Femur (tissue), 1 donor: ENCODE measurements at regions not wholly inside any gene's neighbourhood (a gene's known extent, or its start where the extent isn't known, plus 50 kb on each side); places are given as distances from the start of the nearest gene placed in this dataset.
"Not testable (repeated sequence)": the region's sequence is repeated elsewhere in the genome, so short reads cannot be mapped to it uniquely, and the experiment has no call there.

Experiments used
- DNase-seq: peaks from one replicate; pipeline ENCODE4 v3.0.0-alpha.2; 2017

DNA sequence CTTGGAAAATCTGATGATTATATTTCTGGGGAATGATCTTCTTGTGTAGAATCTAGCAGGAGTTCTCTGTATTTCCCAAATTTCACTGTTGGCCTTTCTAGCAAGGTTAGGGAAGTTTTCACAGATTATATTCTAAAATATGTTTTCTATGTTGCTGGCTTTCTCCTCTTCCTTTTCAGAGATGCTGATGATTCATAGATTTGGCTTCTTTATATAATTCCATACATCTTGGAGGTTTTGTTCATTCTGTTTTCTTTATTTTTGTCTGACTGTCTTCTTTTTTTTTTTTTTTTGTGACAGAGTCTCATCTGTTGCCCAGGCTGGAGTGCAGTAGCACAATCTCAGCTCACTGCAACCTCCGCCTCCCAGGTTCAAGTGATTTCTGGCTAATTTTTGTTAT lies 957.9 kb upstream of the SLIT2 start:
- DNase-seq, result no peak

DNA sequence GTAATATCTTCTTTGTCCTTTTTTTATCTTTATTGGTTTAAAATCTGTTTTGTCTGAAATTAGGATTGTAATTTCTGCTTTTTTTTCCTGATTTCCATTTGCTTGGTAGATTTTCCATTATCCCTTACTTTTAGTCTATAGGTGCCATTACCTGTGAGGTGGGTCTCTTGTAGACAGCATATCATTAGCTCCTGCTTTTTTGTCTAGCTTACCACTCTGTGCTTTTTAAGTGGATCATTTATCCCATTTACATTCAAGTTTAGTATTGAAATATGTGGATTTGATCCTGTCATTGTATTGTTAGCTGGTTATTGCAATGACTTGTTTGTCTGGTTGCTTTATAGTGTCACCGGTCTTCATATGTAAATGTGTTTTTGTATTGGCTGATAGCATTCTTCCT lies 958.6 kb upstream of the SLIT2 start:
- DNase-seq, result no peak

GRCh38 chr4:19286924-19287323 lies 964.8 kb upstream of the SLIT2 start:
- no peak for DNase-seq

DNA sequence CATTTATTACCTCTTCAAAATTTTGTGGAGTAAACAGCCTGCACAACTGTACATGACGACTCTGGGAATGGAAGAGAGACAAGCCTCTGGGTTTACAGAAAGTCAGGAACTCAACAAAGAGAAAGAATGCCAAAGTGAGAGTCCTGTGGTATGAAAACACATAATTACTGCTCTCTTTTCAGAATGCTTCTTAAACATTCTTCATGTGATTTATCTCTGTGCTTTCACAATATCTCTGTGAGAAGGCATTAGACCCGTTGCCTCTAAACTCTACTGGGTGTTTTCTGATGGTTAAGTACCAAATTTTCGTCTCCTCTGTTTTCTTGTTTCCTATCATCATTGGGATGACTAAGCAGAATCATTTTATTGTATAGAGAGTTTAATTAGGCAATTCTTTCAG lies 966.6 kb upstream of the SLIT2 start:
- no peak for DNase-seq

DNA sequence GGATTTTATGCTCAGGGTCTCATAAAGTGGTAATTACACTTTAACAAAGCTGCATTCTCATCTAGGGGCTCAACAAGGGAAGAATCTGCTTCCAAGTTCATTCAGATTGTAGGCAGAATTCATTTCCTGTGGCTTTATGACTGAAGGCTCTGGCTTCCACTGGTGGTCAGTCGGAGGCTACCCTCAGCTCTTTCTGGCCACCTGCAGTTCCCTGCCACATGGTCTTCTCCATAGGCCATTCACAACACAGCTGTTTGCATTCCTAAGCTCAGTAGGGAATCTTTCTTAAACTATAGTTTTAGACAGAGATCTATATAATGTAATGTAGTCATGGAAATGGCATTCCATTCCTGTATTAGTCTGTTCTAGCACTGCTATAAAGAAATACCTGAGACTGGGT lies 973.0 kb upstream of the SLIT2 start:
- DNase-seq, result no peak

- no peak for DNase-seq
These were observed 985.1 kb upstream of the SLIT2 start for GRCh38 chr4:19266566-19266965.

DNA sequence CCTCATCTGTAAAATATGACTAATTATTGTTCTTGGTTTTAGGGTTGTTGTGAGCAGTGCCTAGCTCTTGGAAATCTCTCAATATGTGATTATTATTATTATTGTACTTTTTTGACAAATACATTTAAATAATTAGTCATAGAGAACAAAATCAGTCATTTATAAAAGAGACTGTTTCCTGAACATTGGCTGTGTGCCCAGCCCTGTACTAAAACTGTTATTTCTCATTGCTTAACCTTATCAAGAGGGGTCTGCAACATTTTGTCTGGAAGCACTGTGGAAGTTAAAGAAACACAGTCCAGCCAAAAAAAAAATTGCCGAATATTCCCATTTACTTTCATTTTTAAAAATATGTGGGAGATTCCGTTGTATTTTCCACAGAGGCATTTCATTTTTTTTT lies 989.2 kb upstream of the SLIT2 start:
- DNase-seq, result no peak

GRCh38 chr4:19260346-19260745 lies 991.4 kb upstream of the SLIT2 start:
- no peak for DNase-seq

DNA sequence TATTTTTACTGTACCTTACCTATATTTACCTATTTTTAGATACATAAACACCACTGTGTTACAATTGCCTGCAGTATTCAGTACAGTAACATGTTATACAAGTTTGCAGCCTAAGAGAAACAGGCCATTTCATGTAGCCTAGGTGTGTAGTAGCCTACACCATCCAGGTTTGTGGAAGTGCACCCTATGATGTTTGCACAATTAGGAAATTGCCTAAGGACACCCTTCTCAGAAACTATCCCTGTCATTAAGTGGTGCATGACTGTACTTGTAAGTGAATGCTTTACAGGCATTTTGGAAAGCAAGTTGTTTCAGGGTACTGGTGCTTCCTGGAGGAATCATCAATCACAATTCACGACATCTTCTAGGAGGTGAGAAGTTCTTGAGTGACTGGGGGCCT lies 991.8 kb upstream of the SLIT2 start:
- no peak for DNase-seq

DNA sequence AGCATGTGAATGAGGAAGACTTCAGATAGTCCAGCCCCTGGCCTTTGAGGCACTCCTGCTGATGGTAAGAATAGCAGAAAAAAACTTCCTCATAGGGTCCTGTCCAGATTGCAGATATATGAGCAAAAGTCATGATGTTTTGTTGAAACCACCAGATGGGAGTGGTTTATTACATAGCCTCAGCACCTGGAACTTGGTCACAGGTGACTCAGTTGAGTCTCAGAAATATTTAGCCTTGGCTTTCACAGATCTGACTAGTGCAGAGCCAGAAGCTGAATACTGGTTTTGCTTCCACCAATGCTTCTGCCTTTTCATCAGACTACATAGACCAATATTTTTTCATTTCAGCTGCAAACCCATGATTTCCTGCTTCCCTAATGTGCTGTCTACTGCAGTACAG lies 994.9 kb upstream of the SLIT2 start:
- DNase-seq, result no peak

DNA sequence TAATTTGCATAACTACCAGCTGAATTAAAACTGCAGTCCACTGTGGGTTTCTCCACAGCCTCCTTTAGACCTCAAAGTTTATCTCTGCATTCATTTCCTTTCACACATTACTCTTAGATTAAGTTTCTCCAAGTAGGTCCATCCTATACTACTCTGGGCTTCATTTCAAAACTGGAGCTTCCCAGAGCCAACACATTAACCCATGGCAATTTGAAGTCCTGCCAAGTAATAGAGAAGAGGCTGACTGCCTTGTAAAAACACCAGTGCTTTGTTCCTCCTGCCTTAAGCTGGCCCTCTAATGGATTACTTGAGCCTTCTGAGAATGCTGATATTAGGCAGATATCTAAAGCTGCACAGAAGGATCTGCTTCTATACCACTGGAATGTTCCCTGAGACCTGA lies 997.2 kb upstream of the SLIT2 start:
- DNase-seq, result no peak

GRCh38 chr4:19248023-19248422 lies 1003.7 kb upstream of the SLIT2 start:
- DNase-seq, result no peak

DNA sequence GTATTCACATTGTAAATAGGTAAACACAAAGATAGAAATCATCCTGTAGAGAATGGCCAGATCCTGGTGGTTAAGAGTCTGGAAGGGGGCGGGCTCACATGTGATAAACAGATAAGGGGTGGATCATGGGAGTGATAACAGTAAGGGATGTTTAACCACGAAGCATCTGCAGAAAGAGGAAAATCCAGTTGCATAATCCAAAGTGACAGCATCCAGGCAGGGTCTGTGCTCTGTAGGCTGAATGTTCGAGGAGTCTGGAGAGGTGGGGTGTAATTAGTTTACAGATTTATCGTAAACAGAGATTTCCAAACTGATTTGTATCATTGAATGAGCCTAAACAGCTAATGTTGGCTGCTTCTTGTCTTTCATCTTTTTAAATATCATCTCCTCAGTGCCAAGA lies 1009.8 kb upstream of the SLIT2 start:
- DNase-seq, result no peak

DNA sequence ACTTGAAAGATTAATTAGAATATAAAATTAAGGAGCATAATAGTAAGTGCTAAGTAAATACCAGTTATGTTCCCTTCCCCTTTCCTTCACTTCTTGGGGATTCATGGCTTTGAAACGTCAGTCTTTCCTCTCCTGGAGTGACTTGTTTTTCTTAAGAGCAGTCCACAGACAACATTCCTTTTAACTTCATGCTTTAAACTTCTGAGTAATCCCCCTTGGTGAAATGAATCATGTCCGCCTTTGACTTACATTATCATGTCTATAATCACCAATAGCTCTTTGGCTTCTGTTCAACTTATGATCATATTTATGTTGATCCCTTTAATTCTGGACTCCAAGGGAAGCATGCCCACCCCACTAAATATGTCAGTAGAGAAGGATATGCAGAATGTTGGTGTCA lies 1012.1 kb upstream of the SLIT2 start:
- no peak for DNase-seq

DNA sequence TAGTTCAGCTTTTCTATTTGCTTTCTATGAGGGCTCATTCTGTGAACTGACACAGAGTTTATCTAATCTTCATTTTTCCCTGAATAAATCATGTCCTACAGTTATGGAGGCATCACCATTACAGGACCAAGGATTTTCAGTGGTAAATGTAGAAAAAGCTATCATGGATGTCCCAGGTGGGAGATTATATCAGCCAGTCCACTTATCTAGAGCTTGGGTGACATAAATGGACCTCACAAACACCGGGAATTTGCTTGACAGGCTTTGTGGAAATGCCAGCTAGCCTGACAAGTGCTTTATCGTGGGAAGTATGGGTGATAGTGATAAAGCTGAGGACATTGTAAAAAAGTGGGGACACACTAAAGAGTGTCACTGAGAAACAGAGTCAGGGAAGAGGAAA lies 1015.2 kb upstream of the SLIT2 start:
- DNase-seq, result no peak

- DNase-seq, result no peak
These were observed 1020.7 kb upstream of the SLIT2 start for GRCh38 chr4:19230906-19231545.

DNA sequence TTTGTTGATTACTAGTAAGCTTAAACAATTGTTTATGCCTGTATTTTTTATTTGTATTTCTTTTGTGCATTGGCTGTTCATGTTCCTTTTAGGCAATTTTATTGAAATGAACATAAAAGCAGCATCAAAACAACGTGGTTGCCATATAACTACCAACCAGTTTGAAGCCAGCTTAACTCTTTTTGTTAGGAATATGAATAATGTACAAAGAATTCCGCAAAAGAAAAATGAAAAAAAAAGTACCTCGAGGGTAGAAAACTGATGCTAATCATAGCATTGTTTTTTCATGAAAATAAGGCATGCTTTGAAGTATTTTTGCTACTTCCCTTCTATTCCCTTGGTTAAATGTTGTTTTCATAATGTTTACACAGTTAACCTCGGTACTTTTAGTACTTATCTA lies 1024.0 kb upstream of the SLIT2 start:
- DNase-seq, result no peak

DNA sequence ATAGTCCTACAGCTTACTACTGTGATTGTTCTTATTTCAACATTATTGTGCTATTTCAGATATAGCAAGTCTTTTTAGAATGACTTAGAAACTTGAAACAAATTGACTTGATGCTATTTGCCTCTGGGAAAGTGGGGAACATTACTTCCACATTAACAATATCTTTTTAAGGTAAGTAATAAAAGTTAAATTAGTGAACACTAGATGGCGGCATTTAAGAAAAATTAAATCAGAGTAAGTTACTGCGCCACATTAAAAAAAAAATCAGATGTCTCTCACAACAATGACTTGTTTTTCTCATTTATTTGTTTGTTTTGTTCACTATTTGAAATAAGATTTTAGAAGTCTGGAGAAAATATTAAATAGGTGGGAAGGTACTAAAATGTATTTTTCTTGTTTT lies 1026.9 kb upstream of the SLIT2 start:
- no peak for DNase-seq

DNA sequence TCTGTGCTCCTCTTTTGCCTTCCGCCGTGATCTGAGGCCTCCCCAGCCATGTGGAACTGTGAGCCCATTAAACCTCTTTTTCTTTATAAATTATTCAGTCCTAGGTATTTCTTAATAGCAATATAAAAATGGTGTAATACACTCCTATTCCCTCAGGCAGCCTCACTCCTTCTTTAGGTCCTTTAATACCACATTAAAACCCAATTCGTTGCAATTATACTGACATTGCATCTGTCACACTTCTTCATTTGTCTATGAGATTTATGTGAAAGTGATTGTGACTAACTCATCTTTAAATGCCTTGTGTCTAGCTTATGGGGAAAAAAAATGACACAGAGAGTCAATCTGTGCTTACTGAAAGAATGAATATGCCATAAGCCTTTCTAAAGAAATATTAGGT lies 1035.2 kb upstream of the SLIT2 start:
- no peak for DNase-seq

- DNase-seq, result no peak
These were observed 1037.0 kb upstream of the SLIT2 start for GRCh38 chr4:19214591-19215186.

- no peak for DNase-seq
These were observed 1038.3 kb upstream of the SLIT2 start for GRCh38 chr4:19213388-19213787.

DNA sequence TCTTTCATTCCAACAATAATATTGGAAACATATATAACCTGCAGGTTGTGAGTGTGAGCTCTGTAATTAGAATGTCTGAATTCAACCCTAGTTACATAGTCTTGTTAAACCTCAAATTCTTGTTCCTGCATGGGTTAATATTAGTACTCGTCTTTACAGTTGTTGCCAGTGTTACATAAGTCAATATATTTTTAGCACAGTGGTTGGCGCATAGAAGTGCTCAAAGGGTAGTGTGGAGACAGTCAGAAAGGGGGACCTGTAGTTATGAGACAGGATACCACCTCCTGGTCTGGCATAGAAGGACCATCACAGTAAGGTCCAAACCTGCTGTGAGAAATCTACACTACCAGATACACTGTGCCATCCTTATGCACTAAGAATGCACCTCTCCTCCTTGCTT lies 1045.9 kb upstream of the SLIT2 start:
- DNase-seq, result no peak

- DNase-seq, result not testable (repeated sequence)
These were observed 1053.9 kb upstream of the SLIT2 start for GRCh38 chr4:19197838-19198237.

DNA sequence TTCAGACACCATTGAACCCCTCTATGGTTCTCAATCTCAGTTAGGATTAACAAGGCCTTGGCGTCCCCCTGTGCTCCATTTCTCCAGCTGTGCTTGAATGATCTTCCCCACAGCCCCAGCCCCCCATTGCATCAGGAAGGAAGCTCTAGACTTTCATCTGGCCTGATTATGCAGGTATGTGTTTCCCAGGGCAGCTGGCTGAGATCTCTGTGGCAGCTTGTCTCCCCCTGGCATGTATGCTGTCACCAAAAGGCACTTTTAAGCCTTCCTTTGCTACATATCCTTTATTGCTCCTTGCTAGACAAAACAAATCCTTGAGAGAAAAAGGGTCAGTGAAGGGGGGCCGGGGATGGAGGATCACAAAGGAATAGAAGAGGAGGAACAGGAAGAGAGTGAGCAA lies 1056.0 kb upstream of the SLIT2 start:
- no peak for DNase-seq

- DNase-seq, result no peak
These were observed 1057.0 kb upstream of the SLIT2 start for GRCh38 chr4:19194672-19195071.
